ENCODE measurements at regions not wholly inside any gene's neighbourhood (a gene's known extent, or its start where the extent isn't known, plus 50 kb on each side); places are given as distances from the start of the nearest gene placed in this dataset.

DNA sequence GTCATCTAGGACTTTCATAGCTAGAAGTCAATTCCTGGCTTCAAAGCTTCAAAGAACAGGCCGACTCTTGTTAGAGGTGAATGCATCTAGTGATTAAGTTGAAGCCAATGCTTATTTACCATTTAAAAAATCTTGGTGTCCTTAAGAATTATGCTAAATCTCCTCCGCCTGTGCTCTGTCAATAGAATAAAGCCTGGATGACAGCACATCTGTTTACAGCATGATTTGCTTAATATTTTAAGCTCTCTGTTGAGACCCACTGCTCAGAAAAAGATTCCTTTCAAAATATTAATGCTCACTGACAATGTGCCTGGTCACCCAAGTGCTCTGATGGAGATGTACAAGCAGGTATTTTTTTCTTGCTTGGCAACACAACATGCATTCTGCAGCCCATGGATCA is 649.1 kb upstream of the USP24 start:
- ChIA-PET POLR2A (no interaction called here), CTCF (interaction anchor here (0.7 to 2.2 kb wide), 4 partner anchors 9 to 21 kb away, joined by 3 to 8 read pairs (median 5); no protein-coding TSS in a partner anchor)
- TF ChIP-seq, protein P1, sequence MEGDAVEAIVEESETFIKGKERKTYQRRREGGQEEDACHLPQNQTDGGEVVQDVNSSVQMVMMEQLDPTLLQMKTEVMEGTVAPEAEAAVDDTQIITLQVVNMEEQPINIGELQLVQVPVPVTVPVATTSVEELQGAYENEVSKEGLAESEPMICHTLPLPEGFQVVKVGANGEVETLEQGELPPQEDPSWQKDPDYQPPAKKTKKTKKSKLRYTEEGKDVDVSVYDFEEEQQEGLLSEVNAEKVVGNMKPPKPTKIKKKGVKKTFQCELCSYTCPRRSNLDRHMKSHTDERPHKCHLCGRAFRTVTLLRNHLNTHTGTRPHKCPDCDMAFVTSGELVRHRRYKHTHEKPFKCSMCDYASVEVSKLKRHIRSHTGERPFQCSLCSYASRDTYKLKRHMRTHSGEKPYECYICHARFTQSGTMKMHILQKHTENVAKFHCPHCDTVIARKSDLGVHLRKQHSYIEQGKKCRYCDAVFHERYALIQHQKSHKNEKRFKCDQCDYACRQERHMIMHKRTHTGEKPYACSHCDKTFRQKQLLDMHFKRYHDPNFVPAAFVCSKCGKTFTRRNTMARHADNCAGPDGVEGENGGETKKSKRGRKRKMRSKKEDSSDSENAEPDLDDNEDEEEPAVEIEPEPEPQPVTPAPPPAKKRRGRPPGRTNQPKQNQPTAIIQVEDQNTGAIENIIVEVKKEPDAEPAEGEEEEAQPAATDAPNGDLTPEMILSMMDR (IDR thresholded peaks at IDR 0.05; ENCODE audit: control extremely low read depth, extremely low read depth, low read depth, missing control alignments) = no peak
- DNase-seq (ENCODE audit: extremely low spot score) = no peak

DNA sequence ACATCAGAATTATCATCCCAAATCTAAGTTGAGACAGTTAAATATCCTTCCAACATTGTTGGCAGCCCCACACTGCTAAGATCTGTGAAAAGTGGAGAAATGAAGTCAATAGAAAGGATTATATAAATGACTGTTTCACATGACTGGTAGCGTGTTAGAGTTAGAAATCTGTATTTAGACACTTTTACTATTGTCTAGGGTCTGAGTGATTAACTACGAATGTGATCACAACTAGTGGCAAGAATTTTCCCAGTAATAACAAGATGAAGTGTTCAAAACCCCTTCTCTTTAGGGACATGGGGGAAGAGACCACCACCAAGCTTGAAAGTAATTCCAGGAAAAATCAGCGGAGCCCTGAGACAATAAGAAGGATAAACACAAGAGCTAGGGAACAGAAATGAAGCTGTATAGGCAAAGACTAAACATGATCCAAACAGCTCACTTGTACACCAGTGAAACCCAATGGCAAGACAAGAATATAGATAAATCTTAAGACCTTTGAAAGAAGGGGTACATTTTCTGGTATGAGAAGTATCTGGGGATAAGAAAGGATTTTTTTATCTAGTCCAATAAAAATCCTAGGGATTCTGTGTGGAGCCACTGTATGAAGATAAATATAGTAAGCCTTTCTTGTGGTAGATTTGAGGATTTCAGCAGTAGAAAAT is 646.6 kb upstream of the USP24 start:
- TF ChIP-seq, protein P1 (IDR thresholded peaks at IDR 0.05; ENCODE audit: control extremely low read depth, extremely low read depth, low read depth, missing control alignments) = no peak
- DNase-seq (ENCODE audit: extremely low spot score) = no peak
- CTCF ChIA-PET = interaction anchor here (1.2 kb wide), 1 partner anchor 25 kb away, joined by 3 read pairs; no protein-coding TSS in a partner anchor
- POLR2A ChIA-PET = no interaction called here

DNA sequence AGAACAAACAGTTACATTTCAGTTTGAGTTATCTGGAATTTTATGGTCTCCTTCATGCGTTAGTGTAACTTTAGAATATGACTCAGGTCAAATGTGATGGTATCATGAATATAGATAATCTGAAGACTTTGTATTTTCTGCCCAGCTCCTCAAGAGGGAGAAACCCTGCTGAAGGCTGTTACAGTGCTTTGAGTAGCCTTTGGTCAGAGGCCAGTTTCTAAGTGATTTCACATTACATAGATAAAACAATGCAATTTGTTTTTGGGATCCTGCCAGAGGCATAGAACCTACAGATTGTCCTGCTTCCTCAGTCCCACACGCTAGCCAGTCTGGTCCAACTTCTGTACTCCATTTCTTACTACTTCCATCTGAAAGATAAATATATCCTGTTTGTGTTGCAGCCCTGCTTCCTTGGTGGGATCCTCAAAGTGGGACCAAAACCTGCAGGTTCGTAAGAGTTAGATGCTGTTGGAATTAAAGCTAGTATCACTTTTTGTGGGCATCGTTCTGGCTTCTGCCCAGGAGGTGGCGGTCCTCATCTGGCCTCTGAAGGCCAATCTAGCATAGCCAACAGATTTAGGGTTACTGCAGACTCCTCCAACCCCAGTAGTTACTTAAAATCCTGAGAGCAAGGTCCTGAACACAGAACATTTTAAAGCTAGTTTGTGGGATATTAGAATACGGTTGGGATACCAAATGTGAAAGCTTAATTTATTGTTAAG is 645.8 kb upstream of the USP24 start:
- CTCF ChIA-PET = interaction anchor here (1.2 to 1.4 kb wide), 2 partner anchors 9 to 26 kb away, joined by 3 to 4 read pairs; no protein-coding TSS in a partner anchor
- DNase-seq (ENCODE audit: extremely low spot score) = no peak
- POLR2A ChIA-PET = no interaction called here
- TF ChIP-seq, protein P1 (IDR thresholded peaks at IDR 0.05; ENCODE audit: control extremely low read depth, extremely low read depth, low read depth, missing control alignments) = no peak

DNA sequence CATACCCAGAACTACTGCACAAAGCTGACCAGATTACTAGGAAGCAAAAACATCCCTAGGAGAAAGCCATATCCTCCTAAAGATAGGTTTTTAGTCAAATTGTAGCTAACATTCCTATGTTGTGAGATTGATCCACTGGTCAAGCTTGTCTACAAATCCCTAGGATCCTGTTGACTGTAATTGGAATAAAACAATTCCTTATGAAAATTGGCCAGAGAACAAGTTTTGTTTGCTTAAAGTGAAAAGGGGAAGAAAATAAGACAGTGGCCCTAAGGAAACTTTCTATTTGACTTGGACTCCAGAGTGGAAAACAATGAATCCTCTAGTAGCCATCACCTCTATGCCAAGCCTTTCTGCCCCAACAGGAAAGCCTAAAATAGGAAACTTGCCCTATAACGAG is 645.2 kb upstream of the USP24 start:
- POLR2A ChIA-PET = no interaction called here
- TF ChIP-seq, protein P1 (IDR thresholded peaks at IDR 0.05; ENCODE audit: control extremely low read depth, extremely low read depth, low read depth, missing control alignments) = no peak
- CTCF ChIA-PET = interaction anchor here (1.4 kb wide), 1 partner anchor 10 kb away, joined by 4 read pairs; no protein-coding TSS in a partner anchor
- DNase-seq (ENCODE audit: extremely low spot score) = no peak

DNA sequence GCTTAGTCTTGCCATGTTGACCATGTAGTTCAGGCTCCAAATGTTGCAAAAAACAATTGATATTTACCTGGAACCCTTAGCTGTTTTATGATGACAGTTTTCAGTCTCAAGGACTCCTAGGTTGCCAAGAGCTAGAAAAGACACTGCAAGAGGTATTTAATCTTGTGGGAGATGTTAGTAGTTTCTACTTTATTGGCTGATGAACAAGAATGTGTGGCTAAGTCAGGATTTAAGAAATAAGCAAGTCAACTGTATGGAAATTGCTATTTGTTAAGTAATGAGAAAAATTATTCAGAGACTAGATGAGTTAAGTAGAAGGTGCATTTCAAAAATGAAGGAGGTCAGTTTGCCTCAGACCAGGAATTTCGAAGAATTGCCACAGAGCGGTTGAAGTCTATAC is 639.7 kb upstream of the USP24 start:
- DNase-seq (ENCODE audit: extremely low spot score) = no peak
- POLR2A ChIA-PET = no interaction called here
- TF ChIP-seq, protein P1 (IDR thresholded peaks at IDR 0.05; ENCODE audit: control extremely low read depth, extremely low read depth, low read depth, missing control alignments) = no peak
- CTCF ChIA-PET = interaction anchor here (2.0 to 2.3 kb wide), 2 partner anchors 9 to 15 kb away, joined by 5 to 8 read pairs; no protein-coding TSS in a partner anchor

DNA sequence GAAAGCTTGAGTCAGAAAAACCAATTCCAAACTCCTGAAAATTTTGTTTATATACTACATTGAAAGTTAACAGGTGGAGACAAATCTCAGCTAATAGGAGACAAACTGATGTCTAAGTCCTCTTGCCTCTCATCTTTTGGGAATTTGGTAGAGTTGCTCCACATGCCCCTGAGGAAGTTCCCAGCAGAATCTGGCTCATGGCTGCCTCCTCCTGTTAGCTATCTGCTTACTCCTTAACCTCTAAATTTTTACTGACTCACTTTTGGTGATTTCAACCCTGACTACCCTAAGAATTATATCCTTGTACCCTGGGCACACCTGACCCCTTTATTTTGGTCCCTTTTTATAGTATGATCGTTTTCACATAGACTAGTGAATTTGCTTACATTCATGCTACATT is 633.7 kb upstream of the USP24 start:
- TF ChIP-seq, protein P1 (IDR thresholded peaks at IDR 0.05; ENCODE audit: control extremely low read depth, extremely low read depth, low read depth, missing control alignments) = no peak
- CTCF ChIA-PET = no interaction called here
- POLR2A ChIA-PET = no interaction called here
- DNase-seq (ENCODE audit: extremely low spot score) = no peak

Data from GM10248 (cell line).